Transverse colon (tissue), 4 donors: ENCODE measurements at regions not wholly inside any gene's neighbourhood (a gene's known extent, or its start where the extent isn't known, plus 50 kb on each side); places are given as distances from the start of the nearest gene placed in this dataset.

Source experiments
- DNase-seq: peaks from one replicate; pipeline ENCODE4 v3.0.0-alpha.2; 2019
- H3K27ac ChIP-seq, 4 donors: fragments of 200-600 bp; sonication (generic); 2 replicates each; pipeline ENCODE4 v1.5.1; 2016 to 2018; ENCODE audit warnings: inconsistent platforms in 4 of 4
- H3K27me3 ChIP-seq: fragments of 200-600 bp; sonication (generic); 2 replicates; pipeline ENCODE4 v1.5.1; 2017; ENCODE audit warnings: inconsistent platforms
- H3K36me3 ChIP-seq, 4 donors: fragments of 200-600 bp; sonication (generic); 2 replicates each; pipeline ENCODE4 v1.5.1; 2017 to 2019; ENCODE audit warnings: inconsistent platforms in 4 of 4
- H3K4me1 ChIP-seq, 4 donors: fragments of 200-600 bp; sonication (generic); 2 replicates each; pipeline ENCODE4 v1.5.1; 2017 to 2020; ENCODE audit warnings: inconsistent platforms in 4 of 4
- H3K4me3 ChIP-seq, 4 donors: fragments of 200-600 bp; sonication (generic); 1 replicate in 1 of 4; 2 replicates in 3 of 4; pipeline versions ENCODE4 v1.5.1 to v1.6.1; 2017 to 2019; ENCODE audit warnings: inconsistent platforms in 4 of 4
- H3K9me3 ChIP-seq, 2 donors: fragments of 200-600 bp; sonication (generic); 2 replicates each; pipeline ENCODE4 v1.5.1; 2017 to 2019; ENCODE audit warnings: inconsistent platforms in 2 of 2
- CTCF ChIP-seq, 5 experiments: fragments of 200-600 bp in 3 of 5; fragments of 450-650 bp in 2 of 5; sonication (generic) in 3 of 5; IDR thresholded peaks; 1 replicate in 2 of 5; 2 replicates in 3 of 5; pipeline ENCODE4 v1.5.1; 2016 to 2017; ENCODE audit warnings: antibody characterized with exemption in 5 of 5, inconsistent platforms in 3 of 5, mild to moderate bottlenecking in 2 of 5, moderate library complexity in 1 of 5
- EP300 ChIP-seq: sonication (generic); formaldehyde crosslinking; IDR thresholded peaks from one replicate; pipeline ENCODE4 v1.6.1; 2017; ENCODE audit warnings: antibody characterized with exemption, low read depth
- POLR2A ChIP-seq: fragments of 450-650 bp; IDR thresholded peaks from one replicate; pipeline ENCODE4 v1.6.1; 2016; ENCODE audit warnings: antibody characterized with exemption, mild to moderate bottlenecking, moderate library complexity
- POLR2AphosphoS5 ChIP-seq, 3 donors: sonication (generic); formaldehyde crosslinking; IDR thresholded peaks; one replicate each; pipeline ENCODE4 v1.6.1; 2016; ENCODE audit warnings: antibody characterized with exemption in 3 of 3
- WGBS, 2 donors: methylation state at CpG; one replicate each; pipeline ENCODE4 v1.1.5; 2018; ENCODE audit warnings: low coverage in 1 of 2; 5-methylcytosine and 5-hydroxymethylcytosine counted together
- in situ Hi-C, 4 donors: fragments of 200-750 bp; cut with MboI; loops; one replicate each; pipeline versions ENCODE4 v1.15.0 to v1.15.1; 2017; ENCODE audit warnings: low sequenced_read_pairs in 3 of 4, low pct_ligation_motif_present in 1 of 4, low pct_unique_long_range_greater_than_20kb in 1 of 4
- intact Hi-C: fragments of 100-400 bp; cut with DNase I; formaldehyde crosslinking; loops from one replicate; pipeline ENCODE4 v1.15.1; 2023; ENCODE audit warnings: low total_unique reads

GRCh38 chr5:2553611-2554010 is 197.9 kb downstream of the IRX2 start:
- TF ChIP-seq POLR2A: no peak
- no peak for TF ChIP-seq EP300
- no peak for TF ChIP-seq POLR2AphosphoS5 (IDR thresholded peaks at IDR 0.05)
- no peak for TF ChIP-seq CTCF (IDR thresholded peaks at IDR 0.05)
- H3K36me3 ChIP-seq: no peaks in the 10 kb centered on the region
- peaks cover 6 to 12% of the 10 kb centered on the region in 2 donors for H3K9me3 ChIP-seq
- intact Hi-C loops: no loop called here
- no peaks in the 10 kb centered on the region for H3K27me3 ChIP-seq
- in situ Hi-C loops: no loop called here
- DNase-seq: no peak
- H3K4me1 ChIP-seq: no peaks in the 10 kb centered on the region
- H3K4me3 ChIP-seq: no peak overlapping the region
- H3K27ac ChIP-seq: no peak overlapping the region
- WGBS, 2 donors: 69 to 73% methylated on average over 2 of the region's 2 CpGs

GRCh38 chr5:2550509-2550908 is 201.0 kb downstream of the IRX2 start:
- Histone ChIP-seq H3K4me1 (no peaks in the 10 kb centered on the region), H3K36me3 (no peaks in the 10 kb centered on the region), H3K27me3 (no peaks in the 10 kb centered on the region), H3K9me3 (peaks cover 6 to 12% of the 10 kb centered on the region in 2 donors), H3K27ac (no peak overlapping the region), H3K4me3 (no peak overlapping the region)
- no peak for DNase-seq
- WGBS, 2 donors: 52 to 55% methylated on average over 5 of the region's 5 CpGs
- in situ Hi-C loops: no loop called here
- TF ChIP-seq CTCF (IDR thresholded peaks at IDR 0.05) (no peak), POLR2A (no peak), EP300 (no peak), POLR2AphosphoS5 (IDR thresholded peaks at IDR 0.05) (no peak)
- intact Hi-C loops: no loop called here

GRCh38 chr5:2549900-2550299 is 201.6 kb downstream of the IRX2 start:
- Histone ChIP-seq H3K4me3 (no peak overlapping the region), H3K9me3 (peaks cover 6 to 12% of the 10 kb centered on the region in 2 donors), H3K36me3 (no peaks in the 10 kb centered on the region), H3K27ac (no peak overlapping the region), H3K4me1 (no peaks in the 10 kb centered on the region), H3K27me3 (no peaks in the 10 kb centered on the region)
- no peak for DNase-seq
- TF ChIP-seq CTCF (IDR thresholded peaks at IDR 0.05): no peak
- no peak for TF ChIP-seq POLR2AphosphoS5 (IDR thresholded peaks at IDR 0.05)
- TF ChIP-seq POLR2A: no peak
- no peak for TF ChIP-seq EP300
- WGBS, 2 donors: 40 to 71% methylated on average over 1 to 7 of the region's 7 CpGs
- in situ Hi-C loops (no loop called here), intact Hi-C loops (no loop called here)

- Histone ChIP-seq H3K27ac (no peak overlapping the region), H3K4me3 (no peak overlapping the region), H3K27me3 (no peaks in the 10 kb centered on the region), H3K9me3 (peaks cover 6 to 12% of the 10 kb centered on the region in 2 donors), H3K36me3 (no peaks in the 10 kb centered on the region), H3K4me1 (no peaks in the 10 kb centered on the region)
- intact Hi-C loops (no loop called here), in situ Hi-C loops (no loop called here)
- TF ChIP-seq POLR2AphosphoS5 (IDR thresholded peaks at IDR 0.05) (no peak), EP300 (no peak), CTCF (IDR thresholded peaks at IDR 0.05) (no peak), POLR2A (no peak)
- WGBS, 2 donors: 86% methylated on average over 9 of the region's 10 CpGs; no CpG with 5 or more reads in 1 of the 2 donors
- DNase-seq: no peak
These were observed 202.1 kb downstream of the IRX2 start for GRCh38 chr5:2549354-2549753.
